ENCODE measurements at regions not wholly inside any gene's neighbourhood (a gene's known extent, or its start where the extent isn't known, plus 50 kb on each side); places are given as distances from the start of the nearest gene placed in this dataset.

GRCh38 chr3:34868935-34869334 lies 770.4 kb upstream of the ARPP21 start:
- H3K9me3 Mint-ChIP-seq (ENCODE audit: unreplicated experiment) = no peaks in the 10 kb centered on the region
- peaks cover 4% of the 10 kb centered on the region for H3K27me3 Mint-ChIP-seq (ENCODE audit: insufficient read depth, unreplicated experiment)
- H3K36me3 Mint-ChIP-seq (ENCODE audit: insufficient read depth, unreplicated experiment) = peaks cover 4% of the 10 kb centered on the region
- no peak overlapping the region for H3K27ac Mint-ChIP-seq (ENCODE audit: unreplicated experiment)
- CTCF ChIA-PET = no interaction called here
- intact Hi-C loops (cut with micrococcal nuclease; ENCODE audit: unreplicated experiment) = no loop called here
- no peak for DNase-seq
- Histone ChIP-seq H3K4me1 (no peaks in the 10 kb centered on the region), H3K4me3 (ENCODE audit: low read depth, low read length) (no peak overlapping the region), H3K9me3 (no peaks in the 10 kb centered on the region), H3K36me3 (ENCODE audit: control insufficient read depth, insufficient read depth, low read length) (no peaks in the 10 kb centered on the region), H3K27me3 (replicated peaks; ENCODE audit: control insufficient read depth, insufficient read depth, low read length) (no peaks in the 10 kb centered on the region)
- POLR2A ChIA-PET = no interaction called here
- no TSS peak for BruUV-seq (replicated peaks)
- no peak overlapping the region for H3K4me3 Mint-ChIP-seq (ENCODE audit: unreplicated experiment)
- TF ChIP-seq, protein P1, sequence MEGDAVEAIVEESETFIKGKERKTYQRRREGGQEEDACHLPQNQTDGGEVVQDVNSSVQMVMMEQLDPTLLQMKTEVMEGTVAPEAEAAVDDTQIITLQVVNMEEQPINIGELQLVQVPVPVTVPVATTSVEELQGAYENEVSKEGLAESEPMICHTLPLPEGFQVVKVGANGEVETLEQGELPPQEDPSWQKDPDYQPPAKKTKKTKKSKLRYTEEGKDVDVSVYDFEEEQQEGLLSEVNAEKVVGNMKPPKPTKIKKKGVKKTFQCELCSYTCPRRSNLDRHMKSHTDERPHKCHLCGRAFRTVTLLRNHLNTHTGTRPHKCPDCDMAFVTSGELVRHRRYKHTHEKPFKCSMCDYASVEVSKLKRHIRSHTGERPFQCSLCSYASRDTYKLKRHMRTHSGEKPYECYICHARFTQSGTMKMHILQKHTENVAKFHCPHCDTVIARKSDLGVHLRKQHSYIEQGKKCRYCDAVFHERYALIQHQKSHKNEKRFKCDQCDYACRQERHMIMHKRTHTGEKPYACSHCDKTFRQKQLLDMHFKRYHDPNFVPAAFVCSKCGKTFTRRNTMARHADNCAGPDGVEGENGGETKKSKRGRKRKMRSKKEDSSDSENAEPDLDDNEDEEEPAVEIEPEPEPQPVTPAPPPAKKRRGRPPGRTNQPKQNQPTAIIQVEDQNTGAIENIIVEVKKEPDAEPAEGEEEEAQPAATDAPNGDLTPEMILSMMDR (IDR thresholded peaks at IDR 0.05; ENCODE audit: insufficient read depth in 1 of 2, low read depth in 1 of 2, low read length in 1 of 2, severe bottlenecking in 1 of 2, unreplicated experiment in 1 of 2) = no peak
- H3K4me1 Mint-ChIP-seq (ENCODE audit: low read depth, unreplicated experiment) = no peaks in the 10 kb centered on the region

DNA sequence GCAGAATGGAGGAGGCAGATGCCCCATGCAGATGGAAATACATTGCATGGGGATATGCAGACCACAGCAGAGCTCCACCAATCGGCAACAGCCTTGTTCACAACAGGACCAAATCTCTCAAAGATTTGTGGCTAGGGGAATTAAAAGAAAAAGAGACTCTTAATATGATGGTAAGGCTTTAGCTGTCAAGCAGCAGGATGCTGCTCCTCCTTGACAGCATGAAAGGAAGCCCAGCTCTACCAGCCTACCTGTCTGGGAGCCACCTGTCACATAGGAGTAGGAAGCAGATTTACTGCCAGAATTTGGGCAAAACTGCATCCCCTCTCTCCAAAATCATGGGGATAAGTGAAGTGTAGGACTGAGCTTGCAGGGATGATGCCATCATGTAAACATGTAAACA lies 769.6 kb upstream of the ARPP21 start:
- intact Hi-C loops (cut with micrococcal nuclease; ENCODE audit: unreplicated experiment) = no loop called here
- H3K9me3 ChIP-seq = no peaks in the 10 kb centered on the region
- no peaks in the 10 kb centered on the region for H3K36me3 ChIP-seq (ENCODE audit: control insufficient read depth, insufficient read depth, low read length)
- H3K4me3 Mint-ChIP-seq (ENCODE audit: unreplicated experiment) = no peak overlapping the region
- H3K4me3 ChIP-seq (ENCODE audit: low read depth, low read length) = no peak overlapping the region
- TF ChIP-seq, protein P1 (IDR thresholded peaks at IDR 0.05; ENCODE audit: insufficient read depth in 1 of 2, low read depth in 1 of 2, low read length in 1 of 2, severe bottlenecking in 1 of 2, unreplicated experiment in 1 of 2) = no peak
- no peak for DNase-seq
- H3K9me3 Mint-ChIP-seq (ENCODE audit: unreplicated experiment) = no peaks in the 10 kb centered on the region
- ChIA-PET POLR2A (no interaction called here), CTCF (no interaction called here)
- H3K4me1 ChIP-seq = no peaks in the 10 kb centered on the region
- no peak overlapping the region for H3K27ac Mint-ChIP-seq (ENCODE audit: unreplicated experiment)
- H3K27me3 ChIP-seq (replicated peaks; ENCODE audit: control insufficient read depth, insufficient read depth, low read length) = no peaks in the 10 kb centered on the region
- peaks cover 4% of the 10 kb centered on the region for H3K36me3 Mint-ChIP-seq (ENCODE audit: insufficient read depth, unreplicated experiment)
- peaks cover 4% of the 10 kb centered on the region for H3K27me3 Mint-ChIP-seq (ENCODE audit: insufficient read depth, unreplicated experiment)
- H3K4me1 Mint-ChIP-seq (ENCODE audit: low read depth, unreplicated experiment) = no peaks in the 10 kb centered on the region
- no TSS peak for BruUV-seq (replicated peaks)

DNA sequence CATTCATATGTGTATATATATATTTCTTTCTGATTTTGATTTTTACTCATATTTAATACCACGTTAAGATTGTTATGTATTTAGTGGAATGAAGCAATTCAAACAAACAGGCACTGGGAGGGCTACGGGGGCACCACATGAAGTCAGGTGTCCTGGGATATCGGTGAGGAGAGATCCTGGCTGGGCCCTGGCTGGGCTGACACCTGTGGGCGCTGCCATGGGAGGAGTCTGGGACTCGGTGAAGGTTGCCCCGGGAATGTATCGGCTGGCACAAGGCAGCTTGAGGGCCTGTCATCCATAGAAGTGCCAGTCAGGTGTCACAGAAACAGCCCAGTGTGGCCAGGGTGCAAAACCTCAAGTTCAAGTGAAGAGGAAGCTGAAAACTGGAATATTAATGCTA lies 766.9 kb upstream of the ARPP21 start:
- H3K4me3 ChIP-seq (ENCODE audit: low read depth, low read length) = no peak overlapping the region
- no peak for DNase-seq
- no peaks in the 10 kb centered on the region for H3K27me3 ChIP-seq (replicated peaks; ENCODE audit: control insufficient read depth, insufficient read depth, low read length)
- intact Hi-C loops (cut with micrococcal nuclease; ENCODE audit: unreplicated experiment) = no loop called here
- Mint-ChIP-seq H3K4me3 (ENCODE audit: unreplicated experiment) (no peak overlapping the region), H3K36me3 (ENCODE audit: insufficient read depth, unreplicated experiment) (peaks cover 4% of the 10 kb centered on the region), H3K9me3 (ENCODE audit: unreplicated experiment) (no peaks in the 10 kb centered on the region), H3K27me3 (ENCODE audit: insufficient read depth, unreplicated experiment) (peaks cover 4% of the 10 kb centered on the region), H3K27ac (ENCODE audit: unreplicated experiment) (no peak overlapping the region), H3K4me1 (ENCODE audit: low read depth, unreplicated experiment) (no peaks in the 10 kb centered on the region)
- H3K4me1 ChIP-seq = no peaks in the 10 kb centered on the region
- H3K36me3 ChIP-seq (ENCODE audit: control insufficient read depth, insufficient read depth, low read length) = no peaks in the 10 kb centered on the region
- TF ChIP-seq, protein P1 (IDR thresholded peaks at IDR 0.05; ENCODE audit: insufficient read depth in 1 of 2, low read depth in 1 of 2, low read length in 1 of 2, severe bottlenecking in 1 of 2, unreplicated experiment in 1 of 2) = no peak
- no TSS peak for BruUV-seq (replicated peaks)
- POLR2A ChIA-PET = no interaction called here
- CTCF ChIA-PET = no interaction called here
- H3K9me3 ChIP-seq = no peaks in the 10 kb centered on the region

All from Caco-2 (cell line).